WTC11 (cell line): ENCODE measurements at regions not wholly inside any gene's neighbourhood (a gene's known extent, or its start where the extent isn't known, plus 50 kb on each side); places are given as distances from the start of the nearest gene placed in this dataset.

Experiments
- ATAC-seq: fragments of 200-7000 bp; cut with Tn5 transposase; 2 replicates; pipeline ENCODE4 v1.10.0; 2021; ENCODE audit warnings: mild to moderate bottlenecking, moderate library complexity
- CTCF ChIA-PET: fragments of 300-600 bp; sonication (Branson Sonifier 250); formaldehyde crosslinking; loops from one replicate; lab custom pipeline; 2021; ENCODE audit warnings: antibody characterized with exemption; lab: Charles Lee
- POLR2A ChIA-PET: fragments of 350-600 bp; sonication (Branson Sonifier 250); formaldehyde crosslinking; loops from one replicate; lab custom pipeline; 2021; ENCODE audit warnings: antibody characterized with exemption; lab: Charles Lee
- DNase-seq: peaks from one replicate; pipeline ENCODE4 v3.0.0; 2021; ENCODE audit warnings: low spot score
- H3K27ac Mint-ChIP-seq: 2 replicates; pipeline ENCODE4 v1.8.0; 2021; ENCODE audit warnings: mixed read lengths
- H3K27me3 Mint-ChIP-seq: 2 replicates; pipeline ENCODE4 v1.8.0; 2021; ENCODE audit warnings: low read depth, mild to moderate bottlenecking, moderate library complexity, mixed read lengths
- H3K36me3 Mint-ChIP-seq: 2 replicates; pipeline ENCODE4 v1.8.0; 2021; ENCODE audit warnings: mixed read lengths
- H3K4me1 Mint-ChIP-seq: 2 replicates; pipeline ENCODE4 v1.8.0; 2022; ENCODE audit warnings: mixed read lengths
- H3K4me3 Mint-ChIP-seq: 2 replicates; pipeline ENCODE4 v1.8.0; 2021; ENCODE audit warnings: mild to moderate bottlenecking, moderate library complexity, mixed read lengths
- H3K9me3 Mint-ChIP-seq: 2 replicates; pipeline ENCODE4 v1.8.0; 2021; ENCODE audit warnings: mixed read lengths
- ESRRA ChIP-seq: sonication (generic); formaldehyde crosslinking; IDR thresholded peaks from 2 replicates; pipeline ENCODE4 v1.8.1; 2022; ENCODE audit warnings: mild to moderate bottlenecking, missing genetic modification reagents, borderline replicate concordance
- GTF2I ChIP-seq: fragments of 250-450 bp; sonication (Bioruptor Pico); conservative IDR thresholded peaks from 2 replicates; pipeline ENCODE4 v1.4.0; 2021; ENCODE audit warnings: mild to moderate bottlenecking
- IRF2 ChIP-seq: sonication (generic); formaldehyde crosslinking; IDR thresholded peaks from 2 replicates; pipeline ENCODE4 v1.8.0; 2022; ENCODE audit warnings: low read depth, missing genetic modification reagents, borderline replicate concordance
- JUN ChIP-seq: sonication (generic); formaldehyde crosslinking; IDR thresholded peaks from 2 replicates; pipeline ENCODE4 v1.8.0; 2023; ENCODE audit warnings: mild to moderate bottlenecking, missing genetic modification reagents
- KAT7 ChIP-seq: sonication (generic); formaldehyde crosslinking; IDR thresholded peaks from 2 replicates; pipeline ENCODE4 v1.8.1; 2023; ENCODE audit warnings: missing genetic modification reagents, mild to moderate bottlenecking, borderline replicate concordance
- NFATC4 ChIP-seq: fragments of 250-450 bp; sonication (Bioruptor Pico); IDR thresholded peaks from 2 replicates; pipeline ENCODE4 v1.9.0; 2021; ENCODE audit warnings: mild to moderate bottlenecking
- NR3C1 ChIP-seq: sonication (generic); formaldehyde crosslinking; conservative IDR thresholded peaks from 2 replicates; pipeline ENCODE4 v1.8.1; 2023; ENCODE audit warnings: low read depth, mild to moderate bottlenecking, missing genetic modification reagents
- TEAD4 ChIP-seq: sonication (generic); formaldehyde crosslinking; IDR thresholded peaks from 2 replicates; pipeline ENCODE4 v1.8.0; 2022; ENCODE audit warnings: mild to moderate bottlenecking, missing genetic modification reagents
- TP53 ChIP-seq: sonication (generic); formaldehyde crosslinking; IDR thresholded peaks from 2 replicates; pipeline ENCODE4 v1.8.1; 2023; ENCODE audit warnings: mild to moderate bottlenecking, missing genetic modification reagents
- ZNF232 ChIP-seq: sonication (generic); formaldehyde crosslinking; IDR thresholded peaks from 2 replicates; pipeline ENCODE4 v1.8.0; 2022; ENCODE audit warnings: mild to moderate bottlenecking, missing genetic modification reagents
- ZNF416 ChIP-seq: fragments of 250-450 bp; sonication (Bioruptor Pico); IDR thresholded peaks from 2 replicates; pipeline ENCODE4 v1.9.0; 2021; ENCODE audit warnings: mild to moderate bottlenecking, inconsistent platforms
- TF ChIP-seq, protein P1 (sequence below): sonication (generic); formaldehyde crosslinking; IDR thresholded peaks from 2 replicates; pipeline ENCODE4 v1.8.0; 2023; ENCODE audit warnings: missing genetic modification reagents, mild to moderate bottlenecking, borderline replicate concordance
- TF ChIP-seq, protein P2 (sequence below): sonication (generic); formaldehyde crosslinking; IDR thresholded peaks from 2 replicates; pipeline ENCODE4 v1.8.0; 2022; ENCODE audit warnings: mild to moderate bottlenecking, missing genetic modification reagents
- TF ChIP-seq, protein P3 (sequence below): fragments of 250-450 bp; sonication (Bioruptor Pico); IDR thresholded peaks from 2 replicates; pipeline ENCODE4 v1.8.0; 2021; ENCODE audit warnings: mild to moderate bottlenecking
- TF ChIP-seq, protein P4 (sequence below): sonication (generic); formaldehyde crosslinking; IDR thresholded peaks from 2 replicates; pipeline ENCODE4 v1.8.1; 2023; ENCODE audit warnings: mild to moderate bottlenecking, moderate library complexity, missing genetic modification reagents
- TF ChIP-seq, protein P5 (sequence below): sonication (generic); formaldehyde crosslinking; IDR thresholded peaks from 2 replicates; pipeline ENCODE4 v1.8.0; 2022; ENCODE audit warnings: mild to moderate bottlenecking, missing genetic modification reagents

DNA sequence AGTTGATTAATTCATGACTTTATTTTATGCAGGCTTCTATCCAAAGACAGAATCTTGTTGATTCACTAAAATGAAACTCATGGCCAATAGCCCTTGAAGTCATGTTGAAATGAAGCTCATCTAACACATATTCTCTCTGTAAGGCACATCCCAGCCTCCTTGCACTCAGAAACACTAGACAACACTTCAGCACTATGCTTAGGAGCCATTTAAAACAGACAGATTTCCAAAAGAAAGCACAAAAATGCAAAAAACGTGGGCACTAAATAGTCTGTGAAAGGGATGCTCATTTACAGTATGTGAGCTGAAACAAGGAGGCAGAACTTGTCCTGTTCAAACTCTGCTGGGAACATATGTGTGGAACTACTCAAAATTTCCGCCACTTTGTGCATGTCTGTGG lies 124.4 kb downstream of the MYCN start (continued):
- no peak for TF ChIP-seq TEAD4
- TF ChIP-seq, protein P1, sequence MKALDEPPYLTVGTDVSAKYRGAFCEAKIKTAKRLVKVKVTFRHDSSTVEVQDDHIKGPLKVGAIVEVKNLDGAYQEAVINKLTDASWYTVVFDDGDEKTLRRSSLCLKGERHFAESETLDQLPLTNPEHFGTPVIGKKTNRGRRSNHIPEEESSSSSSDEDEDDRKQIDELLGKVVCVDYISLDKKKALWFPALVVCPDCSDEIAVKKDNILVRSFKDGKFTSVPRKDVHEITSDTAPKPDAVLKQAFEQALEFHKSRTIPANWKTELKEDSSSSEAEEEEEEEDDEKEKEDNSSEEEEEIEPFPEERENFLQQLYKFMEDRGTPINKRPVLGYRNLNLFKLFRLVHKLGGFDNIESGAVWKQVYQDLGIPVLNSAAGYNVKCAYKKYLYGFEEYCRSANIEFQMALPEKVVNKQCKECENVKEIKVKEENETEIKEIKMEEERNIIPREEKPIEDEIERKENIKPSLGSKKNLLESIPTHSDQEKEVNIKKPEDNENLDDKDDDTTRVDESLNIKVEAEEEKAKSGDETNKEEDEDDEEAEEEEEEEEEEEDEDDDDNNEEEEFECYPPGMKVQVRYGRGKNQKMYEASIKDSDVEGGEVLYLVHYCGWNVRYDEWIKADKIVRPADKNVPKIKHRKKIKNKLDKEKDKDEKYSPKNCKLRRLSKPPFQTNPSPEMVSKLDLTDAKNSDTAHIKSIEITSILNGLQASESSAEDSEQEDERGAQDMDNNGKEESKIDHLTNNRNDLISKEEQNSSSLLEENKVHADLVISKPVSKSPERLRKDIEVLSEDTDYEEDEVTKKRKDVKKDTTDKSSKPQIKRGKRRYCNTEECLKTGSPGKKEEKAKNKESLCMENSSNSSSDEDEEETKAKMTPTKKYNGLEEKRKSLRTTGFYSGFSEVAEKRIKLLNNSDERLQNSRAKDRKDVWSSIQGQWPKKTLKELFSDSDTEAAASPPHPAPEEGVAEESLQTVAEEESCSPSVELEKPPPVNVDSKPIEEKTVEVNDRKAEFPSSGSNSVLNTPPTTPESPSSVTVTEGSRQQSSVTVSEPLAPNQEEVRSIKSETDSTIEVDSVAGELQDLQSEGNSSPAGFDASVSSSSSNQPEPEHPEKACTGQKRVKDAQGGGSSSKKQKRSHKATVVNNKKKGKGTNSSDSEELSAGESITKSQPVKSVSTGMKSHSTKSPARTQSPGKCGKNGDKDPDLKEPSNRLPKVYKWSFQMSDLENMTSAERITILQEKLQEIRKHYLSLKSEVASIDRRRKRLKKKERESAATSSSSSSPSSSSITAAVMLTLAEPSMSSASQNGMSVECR (CRISPR knock-in tag): no peak
- TF ChIP-seq, protein P2, sequence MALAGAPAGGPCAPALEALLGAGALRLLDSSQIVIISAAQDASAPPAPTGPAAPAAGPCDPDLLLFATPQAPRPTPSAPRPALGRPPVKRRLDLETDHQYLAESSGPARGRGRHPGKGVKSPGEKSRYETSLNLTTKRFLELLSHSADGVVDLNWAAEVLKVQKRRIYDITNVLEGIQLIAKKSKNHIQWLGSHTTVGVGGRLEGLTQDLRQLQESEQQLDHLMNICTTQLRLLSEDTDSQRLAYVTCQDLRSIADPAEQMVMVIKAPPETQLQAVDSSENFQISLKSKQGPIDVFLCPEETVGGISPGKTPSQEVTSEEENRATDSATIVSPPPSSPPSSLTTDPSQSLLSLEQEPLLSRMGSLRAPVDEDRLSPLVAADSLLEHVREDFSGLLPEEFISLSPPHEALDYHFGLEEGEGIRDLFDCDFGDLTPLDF (CRISPR knock-in tag): no peak
- no peak for TF ChIP-seq ZNF232 (CRISPR knock-in tag)
- no peak for TF ChIP-seq GTF2I (CRISPR knock-in tag)
- TF ChIP-seq IRF2 (CRISPR knock-in tag): no peak

DNA sequence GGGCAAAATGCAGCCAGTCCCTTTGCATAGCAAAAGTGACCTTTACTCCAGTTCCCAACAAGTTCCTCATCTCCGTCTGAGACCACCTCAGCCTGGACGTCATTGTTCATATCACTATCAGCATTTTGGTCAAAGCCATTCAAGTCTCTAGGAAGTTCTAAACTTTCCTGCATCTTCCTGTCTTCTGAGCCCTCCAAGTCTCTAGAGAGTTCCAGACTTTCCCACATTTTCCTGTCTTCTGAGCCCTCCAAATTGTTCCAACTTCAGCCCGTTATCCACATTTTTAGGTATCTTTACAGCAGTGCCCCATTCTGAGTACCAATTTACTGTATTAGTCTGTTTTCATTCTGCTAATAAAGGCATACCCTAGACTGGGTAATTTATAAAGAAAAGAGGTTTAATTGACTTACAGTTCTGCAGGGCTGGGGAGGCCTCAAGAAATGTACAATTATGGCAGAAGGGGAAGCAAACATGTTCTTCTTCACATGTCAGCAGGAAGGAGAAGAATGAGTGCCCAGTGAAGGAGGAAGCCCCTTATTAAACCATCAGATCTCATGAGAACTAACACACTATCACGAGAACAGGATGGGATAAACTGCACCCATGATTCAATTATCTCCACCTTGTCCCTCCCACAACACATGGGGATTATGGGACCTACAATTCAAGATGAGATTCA lies 123.7 kb downstream of the MYCN start:
- CTCF ChIA-PET: no interaction called here
- Mint-ChIP-seq H3K27me3 (peaks cover 7% of the 10 kb centered on the region), H3K36me3 (peaks cover 38% of the 10 kb centered on the region), H3K27ac (no peak overlapping the region), H3K4me1 (0 out of 2 replicates have a peak, but pooled peaks cover 2% of the 10 kb centered on the region), H3K9me3 (peaks cover 52% of the 10 kb centered on the region), H3K4me3 (no peak overlapping the region)
- TF ChIP-seq IRF2 (CRISPR knock-in tag) (no peak), TP53 (no peak), ZNF416 (no peak), NFATC4 (CRISPR knock-in tag) (no peak), JUN (CRISPR knock-in tag) (no peak), ESRRA (no peak), NR3C1 (no peak), KAT7 (no peak)
- TF ChIP-seq, protein P3, sequence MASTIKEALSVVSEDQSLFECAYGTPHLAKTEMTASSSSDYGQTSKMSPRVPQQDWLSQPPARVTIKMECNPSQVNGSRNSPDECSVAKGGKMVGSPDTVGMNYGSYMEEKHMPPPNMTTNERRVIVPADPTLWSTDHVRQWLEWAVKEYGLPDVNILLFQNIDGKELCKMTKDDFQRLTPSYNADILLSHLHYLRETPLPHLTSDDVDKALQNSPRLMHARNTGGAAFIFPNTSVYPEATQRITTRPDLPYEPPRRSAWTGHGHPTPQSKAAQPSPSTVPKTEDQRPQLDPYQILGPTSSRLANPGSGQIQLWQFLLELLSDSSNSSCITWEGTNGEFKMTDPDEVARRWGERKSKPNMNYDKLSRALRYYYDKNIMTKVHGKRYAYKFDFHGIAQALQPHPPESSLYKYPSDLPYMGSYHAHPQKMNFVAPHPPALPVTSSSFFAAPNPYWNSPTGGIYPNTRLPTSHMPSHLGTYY (CRISPR knock-in tag): no peak
- TF ChIP-seq, protein P4, sequence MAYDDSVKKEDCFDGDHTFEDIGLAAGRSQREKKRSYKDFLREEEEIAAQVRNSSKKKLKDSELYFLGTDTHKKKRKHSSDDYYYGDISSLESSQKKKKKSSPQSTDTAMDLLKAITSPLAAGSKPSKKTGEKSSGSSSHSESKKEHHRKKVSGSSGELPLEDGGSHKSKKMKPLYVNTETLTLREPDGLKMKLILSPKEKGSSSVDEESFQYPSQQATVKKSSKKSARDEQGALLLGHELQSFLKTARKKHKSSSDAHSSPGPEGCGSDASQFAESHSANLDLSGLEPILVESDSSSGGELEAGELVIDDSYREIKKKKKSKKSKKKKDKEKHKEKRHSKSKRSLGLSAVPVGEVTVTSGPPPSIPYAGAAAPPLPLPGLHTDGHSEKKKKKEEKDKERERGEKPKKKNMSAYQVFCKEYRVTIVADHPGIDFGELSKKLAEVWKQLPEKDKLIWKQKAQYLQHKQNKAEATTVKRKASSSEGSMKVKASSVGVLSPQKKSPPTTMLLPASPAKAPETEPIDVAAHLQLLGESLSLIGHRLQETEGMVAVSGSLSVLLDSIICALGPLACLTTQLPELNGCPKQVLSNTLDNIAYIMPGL (CRISPR knock-in tag): no peak
- TF ChIP-seq, protein P5, sequence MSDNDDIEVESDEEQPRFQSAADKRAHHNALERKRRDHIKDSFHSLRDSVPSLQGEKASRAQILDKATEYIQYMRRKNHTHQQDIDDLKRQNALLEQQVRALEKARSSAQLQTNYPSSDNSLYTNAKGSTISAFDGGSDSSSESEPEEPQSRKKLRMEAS (CRISPR knock-in tag): no peak
- no peak for DNase-seq
- POLR2A ChIA-PET: no interaction called here
- ATAC-seq: no peak
